NT2/D1 (cell line): ENCODE measurements at regions not wholly inside any gene's neighbourhood (a gene's known extent, or its start where the extent isn't known, plus 50 kb on each side); places are given as distances from the start of the nearest gene placed in this dataset.
A peak's percentile ranks its signal among the peaks of the same experiment; 100 is the strongest.

Source experiments
- DNase-seq: peaks from one replicate; pipeline ENCODE4 v3.0.0-alpha.2; 2011; ENCODE audit warnings: low read depth, low spot score
- H3K27me3 ChIP-seq: 2 replicates; pipeline ENCODE4 v1.6.0; 2011; ENCODE audit warnings: mild to moderate bottlenecking; ENCODE audit not compliant: insufficient read length, insufficient read depth
- H3K36me3 ChIP-seq: 2 replicates; pipeline ENCODE4 v1.6.1; 2011; ENCODE audit warnings: mild to moderate bottlenecking, low read length, mixed read lengths; ENCODE audit not compliant: insufficient read depth, insufficient read length
- H3K4me1 ChIP-seq: 2 replicates; pipeline ENCODE4 v1.5.1; 2011; ENCODE audit not compliant: insufficient read depth, insufficient read length
- H3K4me3 ChIP-seq: 2 replicates; pipeline ENCODE4 v1.5.1; 2011; ENCODE audit warnings: low read depth; ENCODE audit not compliant: insufficient read length
- H3K9ac ChIP-seq: 2 replicates; pipeline ENCODE4 v1.6.0; 2011; ENCODE audit warnings: low read depth; ENCODE audit not compliant: insufficient read length
- H3K9me3 ChIP-seq: 2 replicates; pipeline ENCODE4 v1.5.1; 2011; ENCODE audit warnings: mild to moderate bottlenecking, low read length; ENCODE audit not compliant: insufficient read depth
- SUZ12 ChIP-seq: IDR thresholded peaks from 2 replicates; pipeline ENCODE4 v1.6.1; 2011; ENCODE audit not compliant: insufficient read length, insufficient read depth; ENCODE audit errors: extremely low read depth
- YY1 ChIP-seq: IDR thresholded peaks from 2 replicates; pipeline ENCODE4 v1.6.1; 2011; ENCODE audit not compliant: insufficient read length, insufficient read depth
- ZNF274 ChIP-seq: IDR thresholded peaks from 2 replicates; pipeline ENCODE4 v1.6.1; 2011; ENCODE audit warnings: mild to moderate bottlenecking, low read depth, low read length

DNA sequence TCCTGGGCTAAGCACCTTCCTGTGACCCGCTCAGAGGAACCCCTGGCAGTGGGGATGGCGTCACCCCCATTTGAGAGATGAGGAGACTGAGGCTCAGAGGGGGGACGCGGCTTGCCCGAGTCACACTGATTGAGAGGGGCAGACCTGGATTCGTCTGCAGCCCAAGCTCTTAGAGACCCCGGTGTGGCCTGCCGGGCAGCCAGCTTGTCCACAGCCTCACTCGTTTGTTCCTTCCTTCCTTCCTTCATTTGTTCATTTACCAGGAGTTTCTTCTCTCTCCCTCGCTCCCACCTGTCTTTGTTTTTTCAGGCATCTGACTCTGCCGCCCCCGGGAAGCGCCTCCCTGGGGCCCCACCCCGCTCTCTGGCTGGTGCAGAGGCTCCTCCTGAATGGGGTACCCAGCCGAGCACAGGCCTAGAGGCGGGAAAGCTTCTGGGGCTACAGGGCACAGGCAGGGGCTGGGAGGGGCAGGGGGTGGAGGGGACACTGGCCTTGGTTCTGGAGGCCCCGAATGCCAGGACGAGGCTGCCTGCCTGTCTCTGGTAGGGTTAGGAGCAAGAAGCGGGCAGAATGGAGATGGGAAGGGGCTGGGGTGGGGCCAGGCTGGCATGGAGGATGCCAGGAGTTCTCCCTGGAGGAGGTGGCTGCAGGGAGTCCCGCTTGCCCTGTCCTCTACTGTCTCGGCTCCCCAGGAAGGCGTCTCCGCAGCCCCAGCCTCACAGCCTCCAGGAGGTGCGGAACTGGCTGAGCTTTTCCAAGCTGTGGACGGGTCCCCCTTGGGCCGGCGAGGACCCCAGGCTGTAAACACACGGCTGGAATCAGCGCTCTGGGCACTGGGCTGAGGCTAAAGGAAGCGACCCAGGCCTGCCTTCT is 91.6 kb downstream of the UNCX start:
- no peak for DNase-seq
- Histone ChIP-seq H3K4me3 (no peak overlapping the region), H3K9ac (no peak overlapping the region), H3K27me3 (no peaks in the 10 kb centered on the region), H3K4me1 (peaks cover 18% of the 10 kb centered on the region), H3K36me3 (no peaks in the 10 kb centered on the region), H3K9me3 (no peaks in the 10 kb centered on the region)
- TF ChIP-seq ZNF274 (no peak), YY1 (no peak), SUZ12 (no peak)

DNA sequence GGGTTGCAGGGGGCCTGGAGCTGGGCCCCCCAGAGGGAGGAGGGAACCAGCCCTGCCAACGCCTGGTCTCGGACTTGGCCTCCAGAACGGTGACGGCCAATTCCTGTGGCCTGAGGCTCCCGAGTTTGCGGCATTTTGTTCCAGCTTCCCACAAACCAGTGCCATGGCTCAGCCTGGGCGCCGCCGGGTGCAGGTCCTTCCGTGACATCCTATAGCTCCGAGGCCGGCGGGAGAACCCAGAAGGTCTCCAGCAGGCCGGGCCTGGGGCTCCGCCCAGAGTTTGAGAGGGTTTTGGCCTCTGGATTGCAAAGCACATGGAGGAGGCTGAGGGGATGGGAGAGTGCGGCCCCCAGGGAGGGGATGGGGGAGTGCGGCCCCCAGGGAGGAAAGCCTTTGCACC is 92.6 kb downstream of the UNCX start:
- Histone ChIP-seq H3K9me3 (no peaks in the 10 kb centered on the region), H3K9ac (no peak overlapping the region), H3K27me3 (no peaks in the 10 kb centered on the region), H3K4me1 (peaks cover 18% of the 10 kb centered on the region), H3K36me3 (no peaks in the 10 kb centered on the region), H3K4me3 (no peak overlapping the region)
- TF ChIP-seq SUZ12 (no peak), ZNF274 (no peak), YY1 (no peak)
- no peak for DNase-seq

DNA sequence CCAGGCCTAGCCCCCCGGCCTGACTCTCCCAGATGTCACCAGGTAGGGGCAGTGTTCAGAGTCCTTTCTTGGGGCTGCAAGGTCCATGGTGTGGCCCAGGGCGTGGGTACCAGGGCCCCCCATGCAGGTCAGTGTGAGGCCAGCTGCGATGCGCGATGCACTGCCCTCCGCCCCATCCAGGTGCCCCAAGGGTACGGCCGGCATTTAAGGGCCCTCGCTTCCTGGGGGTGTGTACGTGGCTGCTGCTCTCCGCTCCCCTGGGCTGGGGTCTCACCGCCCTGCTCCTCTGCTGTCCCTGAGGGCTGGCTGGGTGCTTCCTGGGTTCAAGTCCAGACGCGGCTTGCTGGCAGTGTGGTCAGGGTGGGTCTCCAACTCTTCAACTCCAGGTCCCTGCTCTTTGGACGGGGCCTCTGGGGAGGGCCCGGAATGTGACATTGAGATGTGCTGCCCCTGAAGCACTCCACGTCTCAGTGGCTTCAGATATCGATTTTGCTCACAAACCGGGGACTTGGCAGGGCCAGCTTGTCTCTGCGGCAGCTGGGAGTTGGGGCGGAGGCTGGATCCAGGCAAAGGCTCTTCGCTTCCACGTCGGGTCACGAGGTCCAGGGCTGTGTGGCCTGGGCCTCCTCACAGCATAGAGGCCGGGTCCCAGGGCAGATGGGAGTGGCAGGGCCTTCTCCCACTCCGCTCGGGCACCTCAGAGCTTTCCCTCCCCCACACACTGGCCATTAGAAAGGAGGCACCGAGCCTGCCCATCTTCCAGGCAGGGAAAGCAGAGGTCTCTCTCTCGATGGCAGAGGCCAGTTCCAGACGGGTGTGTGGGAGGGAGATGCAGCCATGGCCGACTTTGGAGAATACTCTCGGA is 93.2 kb downstream of the UNCX start:
- Histone ChIP-seq H3K9ac (peak overlapping the region; percentile 50), H3K4me3 (no peak overlapping the region), H3K9me3 (no peaks in the 10 kb centered on the region), H3K27me3 (no peaks in the 10 kb centered on the region), H3K4me1 (peaks cover 15% of the 10 kb centered on the region), H3K36me3 (no peaks in the 10 kb centered on the region)
- TF ChIP-seq ZNF274, result no peak
- no peak for TF ChIP-seq SUZ12
- no peak for TF ChIP-seq YY1
- DNase-seq, result no peak

DNA sequence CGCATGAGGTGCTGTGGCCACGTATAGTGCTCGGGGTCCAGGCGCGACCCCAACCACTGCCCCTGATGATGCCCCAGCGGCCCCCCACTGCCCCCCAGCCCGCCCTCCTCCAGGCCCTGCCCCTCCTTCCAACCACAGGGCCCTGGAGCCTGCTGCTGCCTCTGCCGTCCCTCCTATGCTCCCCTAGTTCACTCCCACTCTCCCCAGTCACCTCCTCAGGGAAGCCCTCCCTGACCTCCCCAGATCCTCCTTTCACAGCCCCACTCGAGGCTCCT is 93.8 kb downstream of the UNCX start:
- H3K4me1 ChIP-seq, result peaks cover 10% of the 10 kb centered on the region
- no peak overlapping the region for H3K4me3 ChIP-seq
- no peaks in the 10 kb centered on the region for H3K9me3 ChIP-seq
- TF ChIP-seq SUZ12 (no peak), YY1 (no peak), ZNF274 (no peak)
- H3K9ac ChIP-seq, result no peak overlapping the region
- no peaks in the 10 kb centered on the region for H3K27me3 ChIP-seq
- DNase-seq, result no peak
- H3K36me3 ChIP-seq, result no peaks in the 10 kb centered on the region

DNA sequence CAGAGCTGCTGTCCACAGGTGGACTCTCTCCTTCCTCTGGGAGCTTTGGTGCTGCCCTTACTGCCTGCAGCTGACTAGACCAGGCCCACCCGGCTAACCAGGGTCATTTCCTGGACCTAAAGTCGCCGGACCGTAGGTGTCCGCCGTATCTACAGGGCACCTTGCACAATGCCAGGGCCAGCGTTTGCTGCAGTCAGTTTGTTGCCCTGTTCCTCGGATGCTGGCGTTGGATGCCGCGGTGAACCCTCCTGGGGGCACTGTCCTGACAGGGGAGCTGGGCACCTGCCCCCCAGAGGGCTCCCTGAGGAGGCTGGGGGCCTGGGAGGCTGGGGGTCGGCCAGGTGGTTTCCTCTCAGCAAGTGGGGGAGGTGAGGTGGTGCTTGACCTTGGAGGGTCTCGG is 96.6 kb downstream of the UNCX start:
- Histone ChIP-seq H3K27me3 (no peaks in the 10 kb centered on the region), H3K36me3 (no peaks in the 10 kb centered on the region), H3K4me1 (peaks cover 14% of the 10 kb centered on the region), H3K9ac (no peak overlapping the region), H3K9me3 (no peaks in the 10 kb centered on the region), H3K4me3 (no peak overlapping the region)
- DNase-seq, result no peak
- no peak for TF ChIP-seq YY1
- TF ChIP-seq SUZ12, result no peak
- TF ChIP-seq ZNF274, result no peak

- H3K9ac ChIP-seq, result no peak overlapping the region
These were observed 97.5 kb downstream of the UNCX start for GRCh38 chr7:1329966-1330800.

DNA sequence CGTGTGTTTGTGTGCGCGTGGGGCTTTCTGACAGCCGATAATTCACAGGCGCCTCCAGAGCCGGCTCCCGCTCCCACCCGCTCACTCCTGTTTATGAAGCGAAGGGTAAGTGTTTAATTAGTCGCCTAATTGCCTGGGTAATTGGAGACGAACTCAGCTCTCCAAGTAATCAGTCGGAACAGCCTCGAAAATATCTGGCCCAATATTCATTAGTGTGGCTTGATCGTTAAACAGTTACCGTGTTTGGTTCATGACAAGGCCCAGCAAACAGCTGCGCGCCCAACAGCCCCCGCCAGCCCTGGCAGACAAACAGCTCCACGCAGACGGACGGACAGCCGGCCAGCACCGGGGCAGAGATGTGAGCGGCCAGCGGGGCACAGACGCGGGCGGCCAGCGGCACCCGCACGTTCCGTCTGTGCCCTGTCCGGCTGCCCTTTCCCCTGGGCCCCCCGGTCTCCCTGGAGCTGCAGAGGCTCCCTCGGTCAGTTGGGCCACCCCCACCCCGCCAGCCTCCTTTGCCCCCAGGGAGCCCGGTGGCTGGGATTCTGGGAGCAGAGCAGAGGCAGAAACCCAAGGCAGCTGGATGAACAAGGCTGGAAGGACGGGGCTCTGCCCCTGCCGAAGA is 98.2 kb downstream of the UNCX start:
- TF ChIP-seq SUZ12 (no peak), ZNF274 (no peak), YY1 (no peak)
- Histone ChIP-seq H3K9me3 (0 out of 2 replicates have a peak, but pooled peaks cover 2% of the 10 kb centered on the region), H3K27me3 (no peaks in the 10 kb centered on the region), H3K4me1 (peaks cover 11% of the 10 kb centered on the region), H3K9ac (no peak overlapping the region), H3K36me3 (no peaks in the 10 kb centered on the region), H3K4me3 (no peak overlapping the region)
- no peak for DNase-seq

More at GRCh38 chr7:1329966-1330800, 97.5 kb downstream of the UNCX start:
- no peak for DNase-seq
- Histone ChIP-seq H3K4me3 (no peak overlapping the region), H3K27me3 (no peaks in the 10 kb centered on the region), H3K36me3 (no peaks in the 10 kb centered on the region), H3K4me1 (peaks cover 14% of the 10 kb centered on the region), H3K9me3 (no peaks in the 10 kb centered on the region)
- TF ChIP-seq YY1, result no peak
- no peak for TF ChIP-seq SUZ12
- no peak for TF ChIP-seq ZNF274
